Breast epithelium (tissue), 3 donors: ENCODE measurements at regions not wholly inside any gene's neighbourhood (a gene's known extent, or its start where the extent isn't known, plus 50 kb on each side); places are given as distances from the start of the nearest gene placed in this dataset.

ENCODE experiments used
- CTCF ChIP-seq, 3 donors: fragments of 450-650 bp; IDR thresholded peaks; one replicate each; pipeline ENCODE4 v1.5.1; 2016 to 2017; ENCODE audit warnings: antibody characterized with exemption in 3 of 3, mild to moderate bottlenecking in 3 of 3, moderate library complexity in 3 of 3
- POLR2A ChIP-seq: fragments of 450-650 bp; IDR thresholded peaks from one replicate; pipeline ENCODE4 v1.6.1; 2016; ENCODE audit warnings: antibody characterized with exemption, mild to moderate bottlenecking, moderate library complexity

DNA sequence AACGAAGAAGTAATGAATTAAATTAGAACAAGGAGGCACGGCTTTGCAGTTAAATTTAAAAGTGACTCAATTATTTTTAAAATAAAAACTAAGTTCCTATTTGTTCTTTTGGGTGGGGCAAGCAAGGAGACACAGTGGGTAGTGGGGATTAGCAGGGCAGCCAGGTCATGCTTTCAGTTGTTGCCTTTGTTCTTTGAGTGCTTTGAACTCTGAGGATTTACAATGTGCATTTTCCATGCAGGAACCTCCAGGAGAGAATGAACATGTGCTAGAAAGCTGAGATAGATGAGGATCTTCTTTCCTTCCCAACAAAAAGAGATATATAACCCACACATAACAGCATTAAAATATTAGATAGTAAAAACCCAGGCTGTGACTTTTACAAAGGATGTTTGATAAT is 420.4 kb upstream of the CTSO start:
- TF ChIP-seq CTCF (IDR thresholded peaks at IDR 0.05) = no peak
- no peak for TF ChIP-seq POLR2A
